Stimulated activated effector memory CD8-positive, alpha-beta T cell treated with anti-CD3 and anti-CD28 coated beads, Interleukin-12 subunit alpha, Interleukin-12 subunit beta, amount 100 ng/mL, for 72 hours (primary cell): ENCODE measurements at regions not wholly inside any gene's neighbourhood (a gene's known extent, or its start where the extent isn't known, plus 50 kb on each side); places are given as distances from the start of the nearest gene placed in this dataset.

ENCODE experiments used
- ATAC-seq: fragments of 150-1000 bp; cut with Tn5 transposase; 2 replicates; pipeline ENCODE4 v1.10.0; 2021
- DNase-seq, 2 donors: peaks; one replicate each; pipeline ENCODE4 v3.0.0; 2021 to 2022; ENCODE audit warnings: low spot score in 2 of 2
- H3K27ac Mint-ChIP-seq: one replicate; pipeline ENCODE4 v1.8.0; 2022; ENCODE audit warnings: mild to moderate bottlenecking, mixed read lengths
- H3K36me3 Mint-ChIP-seq: one replicate; pipeline ENCODE4 v1.8.0; 2022; ENCODE audit warnings: mild to moderate bottlenecking, mixed read lengths
- H3K4me1 Mint-ChIP-seq: one replicate; pipeline ENCODE4 v1.8.0; 2022; ENCODE audit warnings: mixed read lengths
- H3K4me3 Mint-ChIP-seq: one replicate; pipeline ENCODE4 v1.8.0; 2022; ENCODE audit warnings: mild to moderate bottlenecking, mixed read lengths
- H3K9me3 Mint-ChIP-seq: one replicate; pipeline ENCODE4 v1.8.0; 2022; ENCODE audit warnings: mixed read lengths

- Mint-ChIP-seq H3K27ac (no peak overlapping the region), H3K9me3 (no peaks in the 10 kb centered on the region), H3K4me3 (no peak overlapping the region), H3K4me1 (no peaks in the 10 kb centered on the region), H3K36me3 (no peaks in the 10 kb centered on the region)
- no peak for DNase-seq
- ATAC-seq = no peak
Measured at GRCh38 chr9:19732441-19732951, 56.3 kb downstream of the SLC24A2 start.

GRCh38 chr9:19728101-19728500 lies 60.7 kb downstream of the SLC24A2 start:
- DNase-seq = no peak
- H3K4me1 Mint-ChIP-seq = no peaks in the 10 kb centered on the region
- H3K36me3 Mint-ChIP-seq = no peaks in the 10 kb centered on the region
- ATAC-seq = no peak
- H3K4me3 Mint-ChIP-seq = no peak overlapping the region
- H3K9me3 Mint-ChIP-seq = no peaks in the 10 kb centered on the region
- H3K27ac Mint-ChIP-seq = no peak overlapping the region

GRCh38 chr9:19725970-19726369 lies 62.9 kb downstream of the SLC24A2 start:
- Mint-ChIP-seq H3K4me3 (no peak overlapping the region), H3K27ac (no peak overlapping the region), H3K9me3 (no peaks in the 10 kb centered on the region), H3K36me3 (no peaks in the 10 kb centered on the region), H3K4me1 (no peaks in the 10 kb centered on the region)
- DNase-seq = no peak
- ATAC-seq = no peak

GRCh38 chr9:19720377-19720776 lies 68.5 kb downstream of the SLC24A2 start:
- H3K27ac Mint-ChIP-seq = no peak overlapping the region
- no peak overlapping the region for H3K4me3 Mint-ChIP-seq
- no peaks in the 10 kb centered on the region for H3K9me3 Mint-ChIP-seq
- ATAC-seq (no peak), DNase-seq (no peak)
- H3K36me3 Mint-ChIP-seq = no peaks in the 10 kb centered on the region
- H3K4me1 Mint-ChIP-seq = no peaks in the 10 kb centered on the region

- H3K4me1 Mint-ChIP-seq = no peaks in the 10 kb centered on the region
- ATAC-seq (no peak), DNase-seq (no peak)
- no peak overlapping the region for H3K4me3 Mint-ChIP-seq
- no peak overlapping the region for H3K27ac Mint-ChIP-seq
- H3K9me3 Mint-ChIP-seq = no peaks in the 10 kb centered on the region
- no peaks in the 10 kb centered on the region for H3K36me3 Mint-ChIP-seq
Measured at GRCh38 chr9:19703702-19704101, 85.1 kb downstream of the SLC24A2 start.

- DNase-seq (no peak), ATAC-seq (no peak)
- no peak overlapping the region for H3K4me3 Mint-ChIP-seq
- H3K9me3 Mint-ChIP-seq = no peaks in the 10 kb centered on the region
- no peak overlapping the region for H3K27ac Mint-ChIP-seq
- no peaks in the 10 kb centered on the region for H3K36me3 Mint-ChIP-seq
- H3K4me1 Mint-ChIP-seq = no peaks in the 10 kb centered on the region
Measured at GRCh38 chr9:19701991-19702390, 86.8 kb downstream of the SLC24A2 start.

- no peak overlapping the region for H3K4me3 Mint-ChIP-seq
- no peaks in the 10 kb centered on the region for H3K4me1 Mint-ChIP-seq
- H3K9me3 Mint-ChIP-seq = no peaks in the 10 kb centered on the region
- H3K27ac Mint-ChIP-seq = no peak overlapping the region
- DNase-seq = no peak
- H3K36me3 Mint-ChIP-seq = no peaks in the 10 kb centered on the region
- no peak for ATAC-seq
Measured at GRCh38 chr9:19701274-19701673, 87.6 kb downstream of the SLC24A2 start.

GRCh38 chr9:19700699-19701098 lies 88.1 kb downstream of the SLC24A2 start:
- Mint-ChIP-seq H3K27ac (no peak overlapping the region), H3K4me1 (no peaks in the 10 kb centered on the region), H3K4me3 (no peak overlapping the region), H3K9me3 (no peaks in the 10 kb centered on the region), H3K36me3 (no peaks in the 10 kb centered on the region)
- ATAC-seq (no peak), DNase-seq (no peak)

- ATAC-seq = no peak
- H3K27ac Mint-ChIP-seq = no peak overlapping the region
- H3K4me3 Mint-ChIP-seq = no peak overlapping the region
- no peaks in the 10 kb centered on the region for H3K9me3 Mint-ChIP-seq
- no peaks in the 10 kb centered on the region for H3K36me3 Mint-ChIP-seq
- no peak for DNase-seq
- H3K4me1 Mint-ChIP-seq = no peaks in the 10 kb centered on the region
Measured at GRCh38 chr9:19699756-19700155, 89.1 kb downstream of the SLC24A2 start.

- DNase-seq = no peak
- no peak for ATAC-seq
- Mint-ChIP-seq H3K4me3 (no peak overlapping the region), H3K9me3 (no peaks in the 10 kb centered on the region), H3K27ac (no peak overlapping the region), H3K36me3 (no peaks in the 10 kb centered on the region), H3K4me1 (no peaks in the 10 kb centered on the region)
Measured at GRCh38 chr9:19698960-19699359, 89.9 kb downstream of the SLC24A2 start.

- H3K4me3 Mint-ChIP-seq = no peak overlapping the region
- no peaks in the 10 kb centered on the region for H3K36me3 Mint-ChIP-seq
- DNase-seq (no peak), ATAC-seq (no peak)
- H3K9me3 Mint-ChIP-seq = no peaks in the 10 kb centered on the region
- H3K27ac Mint-ChIP-seq = no peak overlapping the region
- no peaks in the 10 kb centered on the region for H3K4me1 Mint-ChIP-seq
Measured at GRCh38 chr9:19694601-19695000, 94.2 kb downstream of the SLC24A2 start.

GRCh38 chr9:19690128-19690527 lies 98.7 kb downstream of the SLC24A2 start:
- no peak for DNase-seq
- no peak overlapping the region for H3K27ac Mint-ChIP-seq
- H3K9me3 Mint-ChIP-seq = peaks cover 6% of the 10 kb centered on the region
- H3K4me1 Mint-ChIP-seq = no peaks in the 10 kb centered on the region
- ATAC-seq = no peak
- no peaks in the 10 kb centered on the region for H3K36me3 Mint-ChIP-seq
- H3K4me3 Mint-ChIP-seq = no peak overlapping the region

GRCh38 chr9:19689328-19690101 lies 99.3 kb downstream of the SLC24A2 start:
- no peak overlapping the region for H3K4me3 Mint-ChIP-seq
- H3K4me1 Mint-ChIP-seq = no peaks in the 10 kb centered on the region
- no peak overlapping the region for H3K27ac Mint-ChIP-seq
- ATAC-seq = no peak
- peaks cover 6% of the 10 kb centered on the region for H3K9me3 Mint-ChIP-seq
- H3K36me3 Mint-ChIP-seq = no peaks in the 10 kb centered on the region
- DNase-seq = no peak

- Mint-ChIP-seq H3K36me3 (no peaks in the 10 kb centered on the region), H3K9me3 (peaks cover 6% of the 10 kb centered on the region), H3K4me1 (no peaks in the 10 kb centered on the region), H3K27ac (no peak overlapping the region), H3K4me3 (no peak overlapping the region)
- ATAC-seq = no peak
- DNase-seq = no peak
Measured at GRCh38 chr9:19683715-19684114, 105.1 kb downstream of the SLC24A2 start.

GRCh38 chr9:19682397-19682796 lies 106.4 kb downstream of the SLC24A2 start:
- no peak overlapping the region for H3K4me3 Mint-ChIP-seq
- H3K4me1 Mint-ChIP-seq = no peaks in the 10 kb centered on the region
- ATAC-seq (no peak), DNase-seq (no peak)
- H3K27ac Mint-ChIP-seq = no peak overlapping the region
- H3K36me3 Mint-ChIP-seq = no peaks in the 10 kb centered on the region
- H3K9me3 Mint-ChIP-seq = peaks cover 6% of the 10 kb centered on the region

GRCh38 chr9:19681846-19682245 lies 107.0 kb downstream of the SLC24A2 start:
- DNase-seq (no peak), ATAC-seq (no peak)
- no peaks in the 10 kb centered on the region for H3K4me1 Mint-ChIP-seq
- H3K27ac Mint-ChIP-seq = no peak overlapping the region
- H3K9me3 Mint-ChIP-seq = peaks cover 4% of the 10 kb centered on the region
- H3K36me3 Mint-ChIP-seq = no peaks in the 10 kb centered on the region
- H3K4me3 Mint-ChIP-seq = no peak overlapping the region
